Activated T-cell treated with anti-CD3 and anti-CD28 coated beads for 48 hours (primary cell): ENCODE measurements at regions not wholly inside any gene's neighbourhood (a gene's known extent, or its start where the extent isn't known, plus 50 kb on each side); places are given as distances from the start of the nearest gene placed in this dataset.

Experiments used
- DNase-seq: peaks from one replicate; pipeline ENCODE4 v3.0.0-alpha.2; 2020; ENCODE audit warnings: low read depth

DNA sequence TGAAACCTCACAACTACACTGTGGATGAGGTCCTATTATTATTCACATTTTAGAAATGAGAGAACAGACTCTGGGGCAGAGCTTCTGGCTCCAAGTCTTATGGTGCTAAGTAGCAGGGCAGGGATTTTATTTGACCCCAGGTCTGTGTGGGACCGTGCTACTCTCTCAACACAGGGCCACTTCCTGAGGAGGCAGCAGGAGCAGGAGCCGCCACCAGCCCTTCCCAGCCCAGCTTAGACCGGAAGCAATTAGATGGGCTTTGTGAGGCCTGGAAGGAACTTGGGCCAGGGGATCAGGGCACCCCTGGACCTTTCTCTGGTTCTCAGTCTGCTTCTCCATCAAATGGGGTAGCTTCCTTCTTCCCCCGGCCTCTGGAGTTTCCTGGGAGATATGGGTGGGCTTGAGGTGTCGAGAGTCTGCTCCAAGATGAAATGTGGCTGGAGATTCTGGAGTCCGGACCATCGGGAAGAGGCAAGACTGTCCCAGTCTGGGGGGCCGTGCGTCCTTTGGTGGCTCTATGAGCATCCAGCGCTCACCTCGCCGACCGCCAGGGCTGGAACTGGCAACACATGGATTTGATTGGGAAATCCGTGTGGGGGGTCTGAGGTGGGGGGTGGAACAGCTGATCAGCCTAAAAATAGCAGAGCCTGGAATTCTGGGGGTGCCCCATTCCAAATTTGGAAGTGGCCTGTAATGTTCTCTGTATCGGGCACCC, 136.8 kb downstream of the FOXD2 start:
- DNase-seq = no peak

DNA sequence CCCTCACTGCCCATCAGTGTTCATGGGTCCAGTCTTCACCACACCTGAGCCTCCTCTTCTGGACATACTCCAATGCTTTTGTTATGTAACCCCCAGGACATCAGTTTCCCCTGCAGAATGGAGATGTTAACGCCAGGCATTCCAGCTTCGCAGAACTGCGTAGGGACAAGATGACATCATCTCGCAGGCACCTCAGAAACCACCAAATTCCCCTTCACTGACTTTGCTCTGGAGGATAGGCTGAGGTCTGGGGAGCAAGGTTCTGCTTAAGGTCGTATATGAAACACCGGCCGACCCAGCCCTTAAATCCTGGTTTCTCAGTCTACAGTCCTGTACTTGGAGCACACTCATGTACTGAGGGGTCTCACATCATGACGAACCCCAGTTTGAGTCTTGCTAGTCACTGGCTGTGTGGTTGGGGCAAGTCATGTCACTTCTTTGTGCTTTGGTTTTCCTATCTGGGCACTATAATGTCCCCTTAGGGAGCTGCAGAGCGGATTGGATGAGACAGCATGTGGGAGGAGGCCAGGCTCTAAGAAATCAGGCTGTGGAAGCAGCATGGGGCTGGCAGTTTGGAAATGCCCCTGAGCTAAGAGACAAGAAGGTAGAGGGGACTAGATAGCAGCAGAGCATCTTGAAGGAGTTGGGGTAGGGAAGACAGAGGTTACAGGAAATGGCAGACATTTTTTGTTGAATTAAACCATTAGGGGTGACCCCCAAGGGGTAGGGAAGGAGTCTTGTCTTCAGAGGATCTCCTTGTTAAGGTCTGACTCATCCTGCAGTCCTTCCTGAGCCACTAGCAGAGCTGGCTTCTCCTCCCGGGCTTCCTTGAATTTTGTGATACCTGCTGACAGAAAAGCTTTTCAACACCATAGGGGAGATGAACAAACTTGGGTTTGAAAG, 138.3 kb downstream of the FOXD2 start:
- no peak for DNase-seq

DNA sequence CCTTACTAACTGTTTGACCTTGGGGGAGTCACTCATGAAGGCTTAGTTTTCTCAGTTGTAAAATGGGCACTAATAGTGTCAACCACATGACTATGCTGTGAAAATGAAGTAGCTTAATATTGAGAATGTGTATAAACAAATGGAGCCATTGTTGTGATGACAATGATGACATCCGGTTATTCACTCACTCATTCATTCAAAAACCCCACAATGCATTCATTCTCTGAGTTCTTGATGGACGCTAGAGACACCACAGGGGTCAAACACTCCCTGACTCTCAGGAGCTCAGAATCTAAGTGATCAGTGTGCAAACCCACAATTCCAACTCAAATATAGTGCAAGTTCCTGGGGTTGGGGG, 138.9 kb downstream of the FOXD2 start:
- DNase-seq = no peak

DNA sequence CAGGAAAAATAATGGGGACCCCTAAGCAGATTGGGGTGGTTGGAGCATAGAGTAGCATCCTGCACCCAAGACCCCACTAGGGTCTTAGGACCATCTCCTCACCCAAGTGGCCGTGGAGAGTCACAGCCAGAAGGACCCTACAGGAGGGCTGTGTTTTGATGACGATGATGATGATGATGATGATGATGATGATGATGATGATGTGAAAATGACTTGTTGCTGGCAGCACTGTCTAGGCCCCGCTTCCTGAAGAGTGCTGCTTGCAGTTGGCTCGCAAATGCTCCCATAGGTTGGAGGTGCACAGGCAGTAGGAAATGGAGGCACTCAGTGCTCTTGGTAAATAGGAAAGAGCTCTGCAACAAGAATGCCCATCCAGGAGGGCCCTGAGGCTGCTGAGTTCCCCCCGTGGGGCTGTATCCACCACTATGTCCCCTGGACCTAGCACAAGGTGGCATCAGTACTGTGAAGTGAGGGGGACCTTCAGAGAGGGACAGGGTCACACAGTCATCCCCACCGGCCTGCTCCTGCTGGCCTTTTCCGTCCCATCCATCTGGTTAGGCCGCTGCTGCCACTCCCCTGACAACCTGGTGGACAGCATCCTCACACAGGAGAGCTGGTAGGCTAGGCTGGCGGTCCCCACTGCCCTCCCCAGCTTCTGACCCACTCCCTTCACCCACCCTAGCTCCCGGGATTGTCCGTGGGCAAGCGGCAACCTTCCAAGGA, 139.6 kb downstream of the FOXD2 start:
- no peak for DNase-seq

GRCh38 chr1:47578026-47578720, 140.3 kb downstream of the FOXD2 start:
- no peak for DNase-seq

- no peak for DNase-seq
Measured at GRCh38 chr1:47578721-47579419, 141.0 kb downstream of the FOXD2 start.

GRCh38 chr1:47579809-47580208, 142.0 kb downstream of the FOXD2 start:
- DNase-seq = no peak

GRCh38 chr1:47580451-47580995, 142.7 kb downstream of the FOXD2 start:
- no peak for DNase-seq

- no peak for DNase-seq
Measured at GRCh38 chr1:47582891-47583608, 145.2 kb downstream of the FOXD2 start.

DNA sequence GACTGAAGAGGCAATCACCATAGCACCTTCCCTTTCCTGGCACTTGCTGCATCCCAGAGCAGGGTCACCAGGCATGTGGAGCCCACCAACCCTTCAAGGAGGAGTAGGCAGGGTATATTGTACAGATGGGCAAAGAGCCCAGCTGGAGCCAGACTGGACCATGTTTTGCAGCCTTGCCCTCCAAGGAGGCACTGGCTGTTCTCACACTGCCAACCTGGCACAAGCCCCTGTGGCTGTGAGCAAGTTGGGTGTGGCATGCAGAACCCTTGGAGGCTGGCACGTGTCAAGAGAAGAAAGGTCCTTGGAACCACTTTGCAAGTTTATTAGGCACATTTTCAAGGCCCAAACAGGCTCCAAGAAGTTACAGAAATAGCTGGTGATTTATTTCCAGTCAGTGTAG, 146.4 kb downstream of the FOXD2 start:
- no peak for DNase-seq

GRCh38 chr1:47585141-47585902, 147.5 kb downstream of the FOXD2 start:
- no peak for DNase-seq

- no peak for DNase-seq
Measured at GRCh38 chr1:47587891-47588582, 150.2 kb downstream of the FOXD2 start.

GRCh38 chr1:47590523-47591225, 152.8 kb downstream of the FOXD2 start:
- DNase-seq = no peak

DNA sequence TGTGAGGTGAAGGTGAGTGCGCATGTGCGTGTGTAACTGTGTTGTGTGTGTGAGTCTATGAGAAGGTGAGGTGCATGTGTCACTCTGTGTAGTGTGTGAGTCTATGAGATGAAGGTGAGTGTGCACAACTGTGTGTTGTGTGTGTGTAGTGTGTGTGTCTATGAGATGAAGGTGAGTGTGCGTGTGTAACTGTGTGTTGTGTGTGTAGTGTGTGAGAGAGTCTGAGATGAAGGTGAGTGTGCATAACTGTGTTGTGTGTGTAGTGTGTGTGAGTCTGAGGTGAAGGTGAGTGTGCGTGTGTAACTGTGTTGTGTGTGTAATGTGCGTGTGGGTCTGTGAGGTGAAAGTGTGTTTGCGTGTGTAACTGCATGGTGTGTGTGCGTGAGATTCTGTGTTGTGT, 154.0 kb downstream of the FOXD2 start:
- DNase-seq = no peak

DNA sequence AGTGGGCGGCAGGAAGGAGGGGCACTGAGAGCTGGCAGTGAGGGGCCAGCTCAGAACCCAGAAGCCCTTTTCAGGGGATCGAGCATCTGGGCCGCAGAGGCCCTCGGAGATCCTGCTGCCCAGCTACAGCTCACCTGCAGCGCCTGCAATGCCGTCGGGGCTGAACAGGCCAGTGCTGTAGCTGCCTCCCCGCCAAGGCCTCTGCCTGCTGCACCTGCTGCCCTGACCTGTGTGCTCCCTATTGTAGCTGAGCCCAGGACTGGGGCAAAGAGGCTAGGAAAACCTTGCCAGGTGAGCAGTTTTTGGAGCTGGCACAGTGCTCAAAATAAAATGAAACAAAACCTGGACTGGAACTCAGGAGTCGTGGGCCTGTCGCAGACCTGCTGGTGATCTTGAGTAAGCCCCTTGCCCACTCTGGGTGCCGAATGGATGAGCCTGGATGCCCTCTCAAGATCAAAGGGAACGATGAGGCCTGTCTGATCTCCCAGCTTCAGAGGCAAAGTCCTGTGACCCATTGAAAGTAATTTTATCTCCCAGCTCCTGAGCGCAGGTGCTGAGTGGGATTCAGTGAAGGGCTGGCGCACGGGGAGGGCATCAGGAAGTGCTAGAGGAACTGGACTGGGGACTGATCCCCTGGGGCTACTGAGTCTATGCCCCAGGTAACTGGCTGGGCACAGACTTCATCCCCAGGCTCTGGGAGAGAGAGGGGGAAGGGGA, 154.6 kb downstream of the FOXD2 start:
- DNase-seq = no peak

GRCh38 chr1:47593013-47593568, 155.2 kb downstream of the FOXD2 start:
- DNase-seq = no peak

DNA sequence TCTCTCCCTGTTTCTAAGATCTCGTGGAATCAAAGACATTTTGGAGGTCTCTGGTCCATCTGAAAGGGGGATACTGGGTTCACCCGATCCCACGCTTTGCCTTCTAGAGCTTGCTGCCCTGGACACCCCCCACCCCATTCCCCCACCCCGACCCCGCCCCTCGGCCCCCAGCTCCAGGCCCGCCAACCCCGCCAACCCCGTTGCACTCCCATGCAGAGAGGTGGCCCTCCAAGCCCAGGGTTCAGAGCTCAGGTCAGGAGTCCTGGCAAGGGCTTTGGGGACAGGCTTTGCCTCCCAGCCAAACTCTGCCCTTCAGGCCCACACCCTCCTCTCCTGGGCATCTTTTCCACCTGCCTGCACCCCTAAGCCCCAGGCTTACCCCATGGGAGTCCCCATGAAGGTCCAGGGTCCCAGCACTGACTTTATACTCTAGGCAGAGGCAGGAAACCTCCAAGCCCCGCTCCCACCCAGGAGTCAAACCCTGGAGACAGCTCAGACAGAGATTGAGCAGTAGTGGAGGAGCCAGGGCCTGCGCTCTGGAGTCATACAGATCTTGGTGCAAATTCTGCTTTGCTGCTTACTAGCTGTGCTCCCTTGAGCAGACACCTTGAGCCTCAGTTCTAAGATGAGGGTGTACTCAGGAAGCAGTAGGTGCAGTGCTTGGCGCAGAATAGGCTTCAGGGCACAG, 155.9 kb downstream of the FOXD2 start:
- DNase-seq = no peak
